GM12878 (cell line): ENCODE measurements at regions not wholly inside any gene's neighbourhood (a gene's known extent, or its start where the extent isn't known, plus 50 kb on each side); places are given as distances from the start of the nearest gene placed in this dataset.
"Not testable (repeated sequence)": the region's sequence is repeated elsewhere in the genome, so short reads cannot be mapped to it uniquely, and the experiment has no call there.

Experiments used
- CBFB ChIP-seq: IDR thresholded peaks from 2 replicates; pipeline ENCODE4 v1.6.1; 2016; ENCODE audit warnings: antibody characterized with exemption, low read depth
- EED ChIP-seq: sonication (generic); IDR thresholded peaks from 2 replicates; pipeline ENCODE4 v1.6.1; 2016; ENCODE audit warnings: antibody characterized with exemption, low read depth
- EGR1 ChIP-seq, 2 experiments: IDR thresholded peaks; 1 replicate in 1 of 2; 2 replicates in 1 of 2; pipeline ENCODE4 v1.6.1; 2011 to 2012; ENCODE audit warnings: low read depth in 2 of 2, low read length in 2 of 2, borderline replicate concordance in 1 of 2, mild to moderate bottlenecking in 1 of 2, moderate library complexity in 1 of 2
- FOXM1 ChIP-seq: IDR thresholded peaks from 2 replicates; pipeline ENCODE4 v1.6.1; 2012; ENCODE audit warnings: low read depth, mild to moderate bottlenecking, inconsistent platforms, low read length, moderate library complexity
- GABPA ChIP-seq: IDR thresholded peaks from 2 replicates; pipeline ENCODE4 v1.6.1; 2014; ENCODE audit warnings: antibody characterized with exemption, low read depth, mild to moderate bottlenecking, inconsistent platforms
- POLR2A ChIP-seq: IDR thresholded peaks from 2 replicates; pipeline ENCODE4 v1.6.1; 2011; ENCODE audit warnings: low read depth, mild to moderate bottlenecking, low read length
- RAD51 ChIP-seq: fragments of 450-650 bp; IDR thresholded peaks from 2 replicates; pipeline ENCODE4 v1.6.1; 2016; ENCODE audit warnings: moderate library complexity, mild to moderate bottlenecking, inconsistent platforms
- TF ChIP-seq, protein P1 (sequence below), 3 experiments: IDR thresholded peaks in 2 of 3; conservative IDR thresholded peaks in 1 of 3; 2 replicates each; pipeline ENCODE4 v1.5.1; 2011; ENCODE audit warnings: low read depth in 3 of 3, low read length in 3 of 3, mild to moderate bottlenecking in 3 of 3, control low read depth in 2 of 3, moderate library complexity in 2 of 3, inconsistent platforms in 1 of 3, mixed read lengths in 1 of 3; ENCODE audit not compliant: control insufficient read depth in 2 of 3, insufficient read depth in 1 of 3; ENCODE audit errors: extremely low read depth in 1 of 3
- TF ChIP-seq, protein P2 (sequence below): IDR thresholded peaks from 2 replicates; pipeline ENCODE4 v1.6.1; 2012; ENCODE audit warnings: mild to moderate bottlenecking, low read depth, low read length

DNA sequence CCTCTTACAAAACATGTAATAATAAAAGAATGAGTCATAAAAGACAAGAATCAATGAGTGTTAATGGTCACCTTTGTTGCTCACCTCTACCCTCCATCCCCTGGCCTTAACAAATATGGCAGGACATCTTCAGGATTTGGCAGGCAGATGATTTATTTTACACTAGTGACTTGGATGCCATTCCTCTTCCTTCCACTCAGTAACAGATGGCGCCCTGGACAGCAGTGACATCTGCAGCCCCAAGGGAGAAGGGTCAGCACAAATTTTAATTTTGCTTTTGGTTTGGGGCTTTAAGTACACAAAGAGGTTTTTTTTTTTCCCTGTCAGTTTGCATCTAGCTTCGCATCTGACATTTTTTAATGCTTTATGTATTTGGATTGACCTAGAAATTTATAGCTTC, 188.9 kb downstream of the ZNF92 start:
- TF ChIP-seq POLR2A; GABPA; EED; RAD51; CBFB; EGR1 (IDR thresholded peaks at IDR 0.05; ENCODE audit: borderline replicate concordance in 1 of 2, low read depth in 2 of 2, low read length in 2 of 2); FOXM1: not testable (repeated sequence)
- TF ChIP-seq, protein P1, sequence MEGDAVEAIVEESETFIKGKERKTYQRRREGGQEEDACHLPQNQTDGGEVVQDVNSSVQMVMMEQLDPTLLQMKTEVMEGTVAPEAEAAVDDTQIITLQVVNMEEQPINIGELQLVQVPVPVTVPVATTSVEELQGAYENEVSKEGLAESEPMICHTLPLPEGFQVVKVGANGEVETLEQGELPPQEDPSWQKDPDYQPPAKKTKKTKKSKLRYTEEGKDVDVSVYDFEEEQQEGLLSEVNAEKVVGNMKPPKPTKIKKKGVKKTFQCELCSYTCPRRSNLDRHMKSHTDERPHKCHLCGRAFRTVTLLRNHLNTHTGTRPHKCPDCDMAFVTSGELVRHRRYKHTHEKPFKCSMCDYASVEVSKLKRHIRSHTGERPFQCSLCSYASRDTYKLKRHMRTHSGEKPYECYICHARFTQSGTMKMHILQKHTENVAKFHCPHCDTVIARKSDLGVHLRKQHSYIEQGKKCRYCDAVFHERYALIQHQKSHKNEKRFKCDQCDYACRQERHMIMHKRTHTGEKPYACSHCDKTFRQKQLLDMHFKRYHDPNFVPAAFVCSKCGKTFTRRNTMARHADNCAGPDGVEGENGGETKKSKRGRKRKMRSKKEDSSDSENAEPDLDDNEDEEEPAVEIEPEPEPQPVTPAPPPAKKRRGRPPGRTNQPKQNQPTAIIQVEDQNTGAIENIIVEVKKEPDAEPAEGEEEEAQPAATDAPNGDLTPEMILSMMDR (IDR thresholded peaks at IDR 0.05 in 2 of 3, conservative IDR thresholded peaks at IDR 0.05 in 1 of 3; ENCODE audit: control insufficient read depth in 2 of 3, extremely low read depth in 1 of 3, insufficient read depth in 1 of 3, low read depth in 3 of 3, low read length in 3 of 3) = not testable (repeated sequence)
- TF ChIP-seq, protein P2, sequence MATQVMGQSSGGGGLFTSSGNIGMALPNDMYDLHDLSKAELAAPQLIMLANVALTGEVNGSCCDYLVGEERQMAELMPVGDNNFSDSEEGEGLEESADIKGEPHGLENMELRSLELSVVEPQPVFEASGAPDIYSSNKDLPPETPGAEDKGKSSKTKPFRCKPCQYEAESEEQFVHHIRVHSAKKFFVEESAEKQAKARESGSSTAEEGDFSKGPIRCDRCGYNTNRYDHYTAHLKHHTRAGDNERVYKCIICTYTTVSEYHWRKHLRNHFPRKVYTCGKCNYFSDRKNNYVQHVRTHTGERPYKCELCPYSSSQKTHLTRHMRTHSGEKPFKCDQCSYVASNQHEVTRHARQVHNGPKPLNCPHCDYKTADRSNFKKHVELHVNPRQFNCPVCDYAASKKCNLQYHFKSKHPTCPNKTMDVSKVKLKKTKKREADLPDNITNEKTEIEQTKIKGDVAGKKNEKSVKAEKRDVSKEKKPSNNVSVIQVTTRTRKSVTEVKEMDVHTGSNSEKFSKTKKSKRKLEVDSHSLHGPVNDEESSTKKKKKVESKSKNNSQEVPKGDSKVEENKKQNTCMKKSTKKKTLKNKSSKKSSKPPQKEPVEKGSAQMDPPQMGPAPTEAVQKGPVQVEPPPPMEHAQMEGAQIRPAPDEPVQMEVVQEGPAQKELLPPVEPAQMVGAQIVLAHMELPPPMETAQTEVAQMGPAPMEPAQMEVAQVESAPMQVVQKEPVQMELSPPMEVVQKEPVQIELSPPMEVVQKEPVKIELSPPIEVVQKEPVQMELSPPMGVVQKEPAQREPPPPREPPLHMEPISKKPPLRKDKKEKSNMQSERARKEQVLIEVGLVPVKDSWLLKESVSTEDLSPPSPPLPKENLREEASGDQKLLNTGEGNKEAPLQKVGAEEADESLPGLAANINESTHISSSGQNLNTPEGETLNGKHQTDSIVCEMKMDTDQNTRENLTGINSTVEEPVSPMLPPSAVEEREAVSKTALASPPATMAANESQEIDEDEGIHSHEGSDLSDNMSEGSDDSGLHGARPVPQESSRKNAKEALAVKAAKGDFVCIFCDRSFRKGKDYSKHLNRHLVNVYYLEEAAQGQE = not testable (repeated sequence)
